HG02759 (cell line): ENCODE measurements at regions not wholly inside any gene's neighbourhood (a gene's known extent, or its start where the extent isn't known, plus 50 kb on each side); places are given as distances from the start of the nearest gene placed in this dataset.
"Not testable (repeated sequence)": the region's sequence is repeated elsewhere in the genome, so short reads cannot be mapped to it uniquely, and the experiment has no call there.

Experiments
- ATAC-seq: cut with Tn5 transposase; IDR thresholded peaks from one replicate; pipeline ENCODE4 v1.9.1; 2021; ENCODE audit warnings: mild to moderate bottlenecking, moderate library complexity; ENCODE audit not compliant: unreplicated experiment

DNA sequence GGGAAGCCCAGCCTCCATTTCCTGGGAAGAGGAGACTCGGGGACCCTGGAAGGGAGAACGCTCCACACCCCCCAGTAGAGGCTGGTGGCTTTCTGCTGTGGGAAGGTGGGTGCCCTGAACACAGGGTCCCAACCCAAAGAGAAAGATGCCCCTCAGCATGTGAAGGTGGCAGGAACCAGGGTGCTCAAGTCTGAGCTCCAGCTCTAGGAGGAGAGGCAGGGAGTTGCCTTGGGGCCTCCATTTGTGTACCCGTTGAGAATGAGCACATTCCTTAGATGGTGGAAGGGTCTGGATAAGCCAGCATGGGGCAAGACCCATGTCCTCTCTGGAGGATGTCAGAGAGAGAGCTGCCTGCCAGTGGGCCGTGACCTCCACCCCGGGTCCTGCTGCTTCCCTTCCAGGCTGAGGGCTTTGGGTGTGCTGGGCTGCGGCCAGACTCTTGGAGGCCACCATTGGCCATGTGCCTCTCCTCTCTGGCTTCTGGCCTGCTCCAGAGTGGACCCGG, 212.4 kb downstream of the TBC1D2B start:
- ATAC-seq: no peak

DNA sequence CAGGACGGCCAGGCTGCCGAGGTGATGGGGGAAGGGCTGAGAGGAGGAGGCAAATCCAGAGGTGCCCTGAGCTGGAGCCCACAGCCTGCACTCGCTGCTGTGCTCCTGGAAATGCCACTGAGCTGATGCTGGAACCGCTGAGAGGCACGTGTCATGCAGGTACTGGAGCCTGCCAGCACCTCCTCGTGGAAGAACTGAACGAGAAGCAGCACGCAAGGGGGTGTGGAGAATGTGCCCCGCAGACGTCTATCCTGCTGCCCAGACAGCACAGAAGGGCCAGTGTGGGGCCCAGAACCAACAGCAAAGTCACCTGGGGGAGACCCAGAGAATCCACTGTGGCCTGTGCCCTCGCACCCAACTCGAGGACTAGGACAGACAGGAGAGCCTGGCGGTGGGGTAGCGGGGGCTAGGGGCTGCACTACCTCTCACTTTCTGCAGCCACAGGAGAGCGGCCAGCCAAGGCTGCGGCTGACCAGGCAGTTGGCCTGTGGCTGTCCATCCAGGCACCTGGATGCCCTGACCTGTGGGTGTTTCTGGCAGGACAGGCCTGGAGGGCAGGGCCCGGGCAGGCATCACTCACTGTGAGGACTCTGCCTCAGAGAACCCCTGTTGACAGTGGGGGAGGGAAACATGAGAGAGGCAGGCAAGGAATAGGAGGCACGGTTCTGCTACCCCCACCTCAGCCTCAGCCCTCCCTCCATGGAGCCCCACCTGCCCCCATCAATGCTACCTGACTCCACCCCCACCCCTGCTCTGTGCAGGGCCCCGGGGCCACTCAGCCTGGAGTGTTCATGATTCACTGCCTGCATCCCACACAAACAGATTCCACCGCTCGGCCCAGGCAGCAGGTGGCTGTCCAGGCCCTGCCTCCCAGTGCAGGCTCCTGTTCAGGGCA, 213.1 kb downstream of the TBC1D2B start:
- ATAC-seq: no peak

DNA sequence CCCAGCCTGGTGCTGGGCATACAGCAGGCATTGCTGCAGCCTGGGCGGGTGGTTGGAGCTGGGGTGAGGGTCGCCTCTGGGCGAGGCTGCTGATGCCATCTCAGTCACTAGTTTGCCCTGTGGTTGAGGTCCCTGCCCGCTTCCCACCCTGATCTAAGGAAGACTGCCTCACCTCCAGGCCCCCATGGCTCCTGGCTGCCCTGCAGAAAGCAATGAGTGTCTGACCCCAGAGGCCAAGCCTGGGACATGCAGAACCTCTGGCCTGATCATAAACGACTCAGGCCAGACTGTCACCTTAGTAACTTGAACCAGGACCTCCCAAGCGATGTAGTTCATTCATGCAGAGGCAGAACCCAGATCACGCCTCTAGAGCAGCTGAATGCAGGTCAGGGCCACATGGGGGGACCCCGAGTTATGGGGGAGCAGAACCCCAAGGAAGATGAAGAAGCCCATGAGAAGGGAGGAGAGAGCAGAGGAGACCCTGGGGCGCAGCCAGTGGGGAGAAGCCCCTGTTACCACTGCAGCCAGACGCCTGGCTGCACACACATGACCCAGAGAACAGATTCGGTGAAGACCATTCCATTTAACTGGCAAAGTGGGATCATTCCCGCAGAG, 213.9 kb downstream of the TBC1D2B start:
- no peak for ATAC-seq

DNA sequence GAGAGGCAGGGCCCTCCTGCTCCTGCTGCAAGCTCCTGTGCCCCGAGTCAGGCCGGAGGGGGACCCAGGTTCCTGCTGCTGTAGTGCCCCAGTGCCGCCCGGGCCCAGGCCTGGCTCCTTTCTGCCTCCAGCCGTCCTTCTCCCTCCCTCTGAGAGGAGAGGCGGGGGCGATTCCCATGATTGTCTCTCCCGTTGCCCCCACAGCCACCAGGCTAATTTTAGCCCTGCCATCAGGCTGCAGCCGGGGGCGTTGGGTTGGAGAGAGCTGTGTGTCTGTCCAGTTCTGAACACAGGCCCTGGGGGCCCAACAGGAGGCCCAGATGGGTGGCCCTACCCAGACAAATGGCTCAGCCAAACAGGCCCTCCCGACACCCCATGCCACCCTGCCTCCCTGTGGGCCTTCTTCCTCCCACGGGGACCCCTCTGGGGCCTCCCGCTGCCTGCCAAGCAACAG, 214.8 kb downstream of the TBC1D2B start:
- no peak for ATAC-seq

DNA sequence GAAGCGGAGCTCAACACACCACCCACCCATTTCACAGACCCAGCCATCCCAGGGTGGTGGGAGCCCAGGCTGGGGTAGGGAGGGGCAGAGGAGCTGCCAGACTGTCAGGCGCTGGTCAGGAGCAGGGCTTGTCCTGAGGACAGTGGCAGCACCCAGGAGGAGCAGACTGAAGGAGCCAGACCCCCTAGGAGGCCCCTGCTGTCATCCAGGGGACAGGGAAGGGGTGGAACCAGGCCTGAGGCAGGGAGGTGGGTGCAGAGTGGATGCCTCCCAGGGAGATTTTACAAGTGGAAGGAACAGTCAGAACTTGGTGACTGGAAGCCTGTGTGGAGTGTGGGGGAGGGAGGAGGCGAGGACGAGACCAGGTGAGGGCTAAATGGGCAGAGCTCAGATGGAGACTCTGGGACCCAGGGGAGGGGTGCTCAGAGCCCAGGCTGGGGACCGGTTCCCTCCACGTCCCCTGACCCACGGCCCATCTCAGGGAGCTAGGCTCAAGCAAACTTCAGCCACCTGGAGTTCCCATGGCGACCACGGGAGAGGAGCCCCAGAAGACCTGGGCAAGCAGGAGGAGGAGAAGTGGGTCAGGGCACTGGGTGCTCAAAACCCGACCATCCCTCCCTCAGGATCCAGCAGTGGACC, 215.4 kb downstream of the TBC1D2B start:
- not testable (repeated sequence) for ATAC-seq

DNA sequence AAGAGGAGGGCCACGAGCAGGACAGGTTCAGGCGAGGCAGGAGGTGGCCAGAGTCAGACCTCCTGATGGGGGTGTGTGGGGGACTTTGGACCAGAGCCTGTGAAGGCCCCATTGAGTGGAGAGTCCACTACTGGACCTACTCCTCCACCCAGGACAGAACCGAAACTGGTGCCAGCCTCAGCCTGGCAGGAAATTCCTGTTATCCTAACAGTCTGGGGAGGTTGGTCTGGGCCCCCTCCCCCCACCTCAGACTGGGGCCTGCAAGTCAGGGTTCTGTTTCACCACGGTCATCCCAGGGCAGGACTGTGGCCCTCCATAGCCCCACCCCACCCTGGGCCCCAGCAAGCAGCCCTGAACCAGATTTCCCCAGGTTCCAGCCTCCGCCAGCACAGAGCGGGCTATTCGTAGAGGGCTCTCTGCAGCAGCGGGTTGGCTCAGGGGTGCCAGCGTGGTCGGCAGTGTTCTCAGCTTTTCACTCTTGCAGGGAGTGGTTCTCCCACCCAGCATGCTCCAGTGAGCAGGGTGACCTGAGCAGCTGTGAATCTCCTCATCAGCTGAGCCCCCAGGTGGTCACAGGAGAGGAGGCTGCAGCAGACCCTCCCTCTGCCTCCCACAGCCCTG, 217.3 kb downstream of the TBC1D2B start:
- no peak for ATAC-seq

DNA sequence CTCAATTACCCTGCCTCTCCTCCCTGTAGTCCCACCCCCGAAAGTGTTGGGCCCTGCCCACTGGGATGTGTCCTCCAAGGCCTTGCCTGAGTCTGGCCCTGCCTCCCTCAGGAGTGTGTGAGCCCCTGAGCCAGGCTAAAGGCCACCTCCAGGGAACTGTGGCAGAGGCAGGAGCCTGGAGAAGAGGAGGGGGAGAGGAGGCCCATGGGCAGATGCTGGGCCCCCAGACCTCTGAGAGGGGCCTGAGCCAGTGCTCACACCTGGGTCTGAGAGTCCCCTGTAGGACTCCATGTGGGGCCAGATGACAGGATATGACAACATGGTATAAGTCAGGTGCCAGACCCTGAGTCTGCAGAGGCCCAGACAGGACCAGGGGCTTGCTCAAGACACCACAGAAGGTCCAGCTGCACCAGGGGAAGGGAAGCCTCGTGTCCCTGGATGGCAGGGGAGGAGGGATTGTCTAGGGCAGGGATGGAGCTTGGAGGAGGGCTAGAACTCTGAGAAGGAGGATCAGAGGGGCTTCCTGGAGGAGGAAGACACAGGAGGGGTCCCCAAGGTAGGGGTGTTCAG, 217.9 kb downstream of the TBC1D2B start:
- no peak for ATAC-seq

DNA sequence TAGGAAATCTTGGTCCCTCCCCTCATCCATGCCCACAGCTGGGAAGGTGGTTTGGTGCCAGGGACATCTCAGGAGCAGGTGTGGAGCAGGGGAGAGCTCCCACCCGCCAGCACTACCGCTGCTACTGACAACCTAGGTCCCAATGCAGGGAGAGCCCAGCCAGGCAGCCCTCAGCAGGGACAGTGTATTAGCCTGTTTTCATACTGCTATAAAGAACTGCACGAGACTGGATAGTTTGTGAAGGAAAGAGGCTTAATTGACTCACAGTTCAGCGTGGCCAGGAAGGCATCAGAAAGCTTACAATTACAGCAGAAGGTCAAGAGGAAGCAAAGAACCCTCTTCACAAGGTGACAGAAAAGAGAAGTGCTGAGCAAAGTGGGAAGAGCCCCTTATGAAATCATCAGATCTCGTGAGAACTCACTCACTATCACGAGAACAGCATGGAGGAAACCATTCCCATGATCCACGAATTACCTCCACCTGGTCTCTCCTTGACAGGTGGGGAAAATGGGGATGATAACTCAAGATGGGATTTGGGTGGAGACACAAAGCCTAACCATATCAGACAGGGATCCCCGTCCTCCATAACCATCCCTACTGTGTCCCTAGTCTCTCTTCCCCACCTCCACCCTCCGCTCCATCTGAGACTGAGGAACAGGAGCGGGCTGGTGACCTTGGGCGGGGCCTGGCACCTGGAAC, 218.6 kb downstream of the TBC1D2B start:
- no peak for ATAC-seq

DNA sequence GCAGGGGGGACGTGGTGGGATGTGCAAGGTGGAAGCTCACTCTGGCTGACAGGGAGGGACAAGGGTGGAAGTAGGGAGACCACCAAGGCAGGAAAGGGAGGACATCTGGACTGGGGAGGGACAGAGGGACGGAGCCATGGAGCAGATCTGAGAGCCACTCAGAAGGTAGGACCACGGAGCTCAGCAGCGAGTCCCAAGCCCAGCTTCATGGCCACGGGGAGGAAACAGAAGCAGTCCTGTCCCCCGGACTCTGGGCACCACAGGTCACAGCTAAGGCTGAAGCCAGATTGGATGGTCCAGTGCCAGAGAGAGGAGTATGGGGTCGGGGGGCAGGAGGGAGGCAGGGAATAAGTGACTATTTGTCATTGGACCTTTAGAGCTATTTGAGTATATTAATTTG, 220.1 kb downstream of the TBC1D2B start:
- no peak for ATAC-seq

DNA sequence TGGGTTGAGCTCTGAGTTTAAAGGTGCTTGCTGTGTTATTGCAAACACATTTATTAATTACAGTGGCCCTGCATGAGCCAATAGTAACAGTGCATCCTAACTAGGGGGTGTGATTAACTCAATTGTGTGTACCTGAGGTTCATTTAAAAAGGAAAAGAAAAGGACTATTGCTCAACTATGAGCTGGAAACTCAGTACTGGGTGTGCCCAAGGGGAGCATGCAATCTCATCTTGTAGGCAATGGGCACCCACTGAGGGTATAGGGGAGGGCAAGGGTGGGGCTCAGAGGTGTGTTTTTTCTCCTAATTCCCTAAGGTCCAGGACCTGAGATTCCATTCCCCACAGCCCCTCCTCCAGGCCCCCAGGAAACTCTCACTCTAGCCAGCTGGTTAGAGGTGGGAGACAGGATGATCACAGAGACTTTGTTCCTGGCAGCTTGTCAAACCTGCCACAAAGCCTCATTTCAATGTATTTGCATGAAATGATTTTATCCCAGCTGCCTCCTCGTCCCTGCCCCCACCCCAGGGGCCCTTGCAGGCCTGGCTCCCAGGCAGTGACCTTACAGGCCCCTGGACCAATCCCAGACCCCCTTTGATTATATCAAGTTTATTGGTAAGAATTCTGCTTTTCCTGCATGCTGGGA, 220.7 kb downstream of the TBC1D2B start:
- no peak for ATAC-seq

DNA sequence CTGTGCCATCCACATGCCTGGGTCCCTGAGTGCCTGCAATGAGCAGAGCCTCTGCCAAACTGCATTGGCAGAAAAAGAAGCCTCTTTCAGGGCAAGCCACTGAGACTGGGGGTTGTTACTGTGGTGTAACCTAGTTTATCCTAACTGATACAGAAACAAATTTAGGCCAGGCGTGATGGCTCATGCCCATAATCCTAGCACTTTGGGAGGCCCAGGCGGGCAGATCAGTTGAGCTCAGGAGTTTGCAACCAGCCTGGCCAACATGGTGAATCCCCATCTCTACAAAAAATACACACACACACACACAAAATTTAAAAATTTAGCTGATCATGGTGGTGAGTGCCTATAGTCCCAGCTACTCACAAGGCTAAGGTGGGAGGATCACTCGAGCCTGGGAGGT, 221.6 kb downstream of the TBC1D2B start:
- ATAC-seq: no peak

DNA sequence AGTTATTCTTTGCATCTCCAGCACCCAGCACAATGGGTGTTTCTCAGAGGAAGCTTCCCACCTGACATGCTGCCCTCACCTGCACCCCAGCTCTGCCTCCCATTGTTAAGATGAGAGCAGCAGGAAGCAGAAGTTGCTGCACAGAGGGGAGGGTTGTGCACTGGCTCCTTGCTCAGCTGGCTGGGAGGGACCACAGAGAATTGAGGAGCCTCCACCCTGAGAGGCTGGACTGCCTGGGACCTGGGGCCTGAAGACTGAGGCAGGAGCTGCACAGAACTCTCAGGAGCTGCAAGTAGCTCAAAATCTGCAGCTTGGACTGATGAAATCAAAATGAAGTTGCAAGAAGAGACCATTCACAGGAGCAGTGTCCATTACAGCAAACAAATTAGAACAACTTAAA, 222.3 kb upstream of the LINGO1 start:
- no peak for ATAC-seq

DNA sequence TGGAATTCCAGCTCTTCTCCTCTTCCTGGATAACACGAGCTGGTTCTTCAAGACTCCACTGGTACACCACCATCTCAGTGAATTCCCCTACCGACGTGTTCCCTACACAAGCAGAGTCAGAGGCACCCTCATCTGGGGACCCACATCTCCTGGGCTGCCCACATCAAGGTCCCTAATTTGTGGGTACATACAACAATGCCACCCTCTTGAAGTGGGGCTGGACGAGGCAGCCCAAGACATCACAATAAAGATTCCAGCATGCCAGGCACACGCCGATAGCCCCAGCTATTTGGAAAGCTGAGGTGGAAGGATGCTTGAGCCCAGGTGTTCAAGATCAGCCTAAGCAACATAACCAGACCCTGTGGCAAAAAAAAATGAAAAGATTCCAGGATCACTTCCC, 221.2 kb upstream of the LINGO1 start:
- ATAC-seq: no peak

DNA sequence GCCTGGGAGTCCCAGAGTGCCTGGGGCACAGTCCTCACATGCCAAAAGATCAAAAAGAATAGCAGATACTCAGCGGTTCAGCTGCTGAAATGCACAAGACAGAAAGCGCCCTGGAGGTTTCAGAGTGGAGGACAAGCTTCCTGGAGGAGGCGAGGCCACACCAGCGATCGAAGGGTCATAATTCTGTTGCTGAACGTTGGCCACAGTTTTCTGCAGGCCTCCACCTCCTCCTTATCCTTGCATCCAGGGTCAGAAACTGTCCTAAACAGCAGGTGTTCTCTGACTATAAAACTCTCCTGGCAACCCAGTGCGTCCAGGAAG, 220.3 kb upstream of the LINGO1 start:
- ATAC-seq: no peak

DNA sequence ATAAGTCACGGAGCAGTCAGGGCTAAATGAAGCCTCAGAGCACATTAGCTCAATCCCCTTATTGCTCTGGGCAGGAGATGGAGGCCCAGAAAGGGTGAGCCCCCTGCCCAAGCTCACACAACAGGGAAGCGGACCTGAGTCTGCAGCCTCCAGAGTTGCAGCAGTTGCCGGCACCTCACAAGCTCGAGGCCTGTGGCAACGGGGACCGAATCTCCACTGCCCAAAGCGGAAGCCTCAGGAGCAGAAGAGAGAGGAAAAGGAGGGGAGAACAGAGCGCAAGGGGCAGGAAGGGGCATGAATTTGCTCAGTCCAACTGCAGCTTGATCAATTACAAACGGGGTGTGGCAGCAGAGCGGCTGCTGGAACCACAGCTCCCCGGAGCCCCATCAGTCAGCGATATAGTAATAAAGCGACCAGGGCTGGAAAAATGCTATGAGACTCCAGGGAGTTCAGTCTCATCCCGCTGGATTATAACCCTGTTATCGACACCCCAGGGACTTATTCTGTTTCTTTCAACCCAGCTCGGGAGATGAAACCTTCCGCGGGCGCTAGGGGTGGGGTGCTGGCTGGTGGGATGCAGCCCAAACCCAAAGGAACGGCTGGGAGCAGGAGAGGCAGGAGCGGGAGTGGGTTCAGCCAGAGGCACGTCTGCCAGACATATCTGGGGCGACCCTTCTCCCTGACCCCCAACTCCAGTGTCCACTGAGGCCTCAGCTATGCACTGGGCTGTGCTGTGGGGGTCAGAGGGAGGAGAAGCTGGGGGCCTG, 219.7 kb upstream of the LINGO1 start:
- no peak for ATAC-seq

DNA sequence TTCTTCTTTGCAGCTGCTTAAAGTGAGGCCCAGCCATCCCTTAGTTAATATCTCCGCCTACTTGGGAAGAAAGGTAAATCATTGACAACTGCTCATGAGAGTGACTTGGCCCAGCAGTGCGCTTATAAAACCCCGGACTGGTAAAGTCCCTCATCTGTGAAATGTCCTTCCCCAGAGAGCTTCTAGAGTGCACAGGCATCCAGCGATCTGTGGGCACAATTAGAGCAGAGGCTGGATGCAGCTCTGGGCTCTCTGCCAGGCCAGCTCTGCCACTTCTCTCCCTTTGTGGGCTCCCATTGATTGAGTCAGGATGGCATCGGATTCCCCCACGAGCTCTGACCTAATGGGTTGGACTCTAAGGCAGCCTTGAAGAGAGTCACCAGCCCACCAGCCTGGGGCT, 219.0 kb upstream of the LINGO1 start:
- ATAC-seq: no peak

DNA sequence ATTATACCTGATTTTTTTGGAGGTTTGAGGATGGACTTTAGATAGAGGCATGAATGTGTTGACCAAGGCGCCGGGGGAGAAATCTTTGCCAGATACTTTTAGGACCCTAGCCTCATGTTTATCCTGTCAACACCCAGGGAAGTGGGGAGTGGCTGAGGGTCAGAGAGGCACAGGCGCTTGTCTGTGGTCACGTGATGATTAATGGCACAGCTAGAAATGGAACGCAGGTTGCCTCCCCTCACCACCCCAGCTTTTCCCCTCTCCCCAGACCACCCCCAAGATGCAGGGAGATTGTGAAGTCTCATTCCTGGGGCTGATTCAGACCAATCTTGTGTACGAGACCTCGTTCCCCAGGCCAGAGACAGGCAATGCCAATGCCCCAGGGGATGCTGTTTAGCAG, 218.4 kb upstream of the LINGO1 start:
- no peak for ATAC-seq

DNA sequence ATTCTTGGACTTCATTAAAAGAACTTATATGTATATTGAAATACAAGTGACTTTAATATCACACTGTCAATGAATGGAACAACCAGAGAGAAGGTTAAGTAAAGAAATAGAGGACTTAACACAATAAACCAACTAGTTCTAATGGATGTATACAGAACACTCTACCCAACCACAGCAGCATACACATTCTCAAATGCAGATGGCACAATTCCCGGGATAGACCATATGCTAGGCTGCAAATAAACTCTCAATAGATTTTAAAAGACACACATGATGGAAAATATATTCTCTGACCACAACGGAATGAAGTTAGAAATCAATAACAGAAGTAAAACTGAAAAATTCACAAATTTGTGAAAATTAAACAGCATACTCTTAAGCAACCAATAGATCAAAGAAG, 214.3 kb upstream of the LINGO1 start:
- ATAC-seq: no peak

DNA sequence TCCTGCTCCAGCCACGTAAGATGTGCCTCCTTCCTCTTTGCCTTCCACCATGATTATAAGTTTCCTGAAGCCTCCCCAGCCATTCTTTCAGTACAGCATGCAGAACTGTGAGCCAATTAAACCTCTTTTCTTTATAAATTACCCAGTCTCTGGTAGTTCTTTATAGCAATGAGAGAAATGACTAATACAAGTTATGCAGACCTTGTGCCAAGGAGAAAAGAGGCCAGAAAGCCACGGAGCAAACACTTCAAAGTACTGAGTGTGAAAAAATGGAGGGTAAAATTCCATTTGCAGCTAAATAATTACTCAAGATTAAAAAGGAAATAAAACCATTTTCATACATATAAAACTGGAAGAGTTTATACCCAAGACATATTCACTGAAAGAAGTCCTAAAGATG, 213.6 kb upstream of the LINGO1 start:
- ATAC-seq: no peak
